ENCODE measurements at regions not wholly inside any gene's neighbourhood (a gene's known extent, or its start where the extent isn't known, plus 50 kb on each side); places are given as distances from the start of the nearest gene placed in this dataset.
"Not testable (repeated sequence)": the region's sequence is repeated elsewhere in the genome, so short reads cannot be mapped to it uniquely, and the experiment has no call there.

GRCh38 chr16:32085438-32086141, 167.5 kb upstream of the TP53TG3D start:
- not testable (repeated sequence) for TF ChIP-seq CTCF (conservative IDR thresholded peaks at IDR 0.05 in 1 of 2, IDR thresholded peaks at IDR 0.05 in 1 of 2; ENCODE audit: extremely low read depth in 1 of 2, insufficient read depth in 1 of 2, low read depth in 1 of 2, low read length in 2 of 2); EZH2 (IDR thresholded peaks at IDR 0.05; ENCODE audit: borderline replicate concordance, low read length)
